Calu3 (cell line): ENCODE measurements at regions not wholly inside any gene's neighbourhood (a gene's known extent, or its start where the extent isn't known, plus 50 kb on each side); places are given as distances from the start of the nearest gene placed in this dataset.

ENCODE experiments used
- BruUV-seq: library from RNA; stranded (reverse); fragments of 400-500 nt; replicated peaks from 2 replicates; lab custom pipeline; 2021; lab: Mats Ljungman, UMichigan
- CTCF ChIA-PET: fragments of 300-600 bp; sonication (Branson Sonifier 250); formaldehyde crosslinking; loops from one replicate; lab custom pipeline; 2022; ENCODE audit warnings: antibody characterized with exemption; lab: Charles Lee
- DNase-seq: peaks from one replicate; pipeline ENCODE4 v3.0.0; 2022
- H3K27ac Mint-ChIP-seq: one replicate; pipeline ENCODE4 v1.8.0; 2022; ENCODE audit warnings: mixed read lengths; ENCODE audit not compliant: unreplicated experiment
- H3K27me3 Mint-ChIP-seq: one replicate; pipeline ENCODE4 v1.8.0; 2022; ENCODE audit warnings: mixed read lengths; ENCODE audit not compliant: unreplicated experiment
- H3K36me3 Mint-ChIP-seq: one replicate; pipeline ENCODE4 v1.8.0; 2022; ENCODE audit warnings: mild to moderate bottlenecking, moderate library complexity, mixed read lengths; ENCODE audit not compliant: insufficient read depth, unreplicated experiment
- H3K4me1 Mint-ChIP-seq: one replicate; pipeline ENCODE4 v1.8.0; 2022; ENCODE audit warnings: mild to moderate bottlenecking, low read depth, mixed read lengths; ENCODE audit not compliant: unreplicated experiment
- H3K4me3 Mint-ChIP-seq: one replicate; pipeline ENCODE4 v1.8.0; 2022; ENCODE audit warnings: mild to moderate bottlenecking, low read depth, moderate library complexity, mixed read lengths; ENCODE audit not compliant: unreplicated experiment
- H3K9me3 Mint-ChIP-seq: one replicate; pipeline ENCODE4 v1.8.0; 2022; ENCODE audit warnings: low read depth, mixed read lengths; ENCODE audit not compliant: unreplicated experiment
- intact Hi-C: fragments of 100-400 bp; cut with micrococcal nuclease; formaldehyde crosslinking; loops from one replicate; pipeline ENCODE4 v1.10.0; 2022; ENCODE audit not compliant: unreplicated experiment
- TF ChIP-seq, protein P1 (sequence below): fragments of 200-600 bp; IDR thresholded peaks from one replicate; pipeline ENCODE4 v1.8.0; 2022; ENCODE audit warnings: antibody characterized with exemption; ENCODE audit not compliant: unreplicated experiment

DNA sequence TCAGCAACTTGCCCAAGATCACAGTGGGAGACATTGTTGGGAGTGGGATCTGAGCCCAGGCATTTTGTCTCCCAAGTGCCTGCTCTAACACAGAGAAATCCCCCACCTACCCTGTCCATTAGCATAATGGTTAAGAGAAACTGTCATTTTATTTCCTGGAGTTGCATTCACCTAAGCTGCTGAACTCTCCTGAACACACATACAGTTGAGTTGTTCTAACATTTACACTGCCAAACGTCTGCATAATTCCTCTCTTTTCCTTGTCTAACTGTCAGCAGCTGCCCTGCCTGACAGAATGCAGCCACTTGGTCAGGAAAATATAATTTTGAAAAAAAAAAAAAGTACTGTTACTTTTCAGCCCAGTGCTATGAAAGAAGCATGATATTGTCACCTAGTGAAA lies 396.3 kb upstream of the PIK3C3 start:
- TF ChIP-seq, protein P1, sequence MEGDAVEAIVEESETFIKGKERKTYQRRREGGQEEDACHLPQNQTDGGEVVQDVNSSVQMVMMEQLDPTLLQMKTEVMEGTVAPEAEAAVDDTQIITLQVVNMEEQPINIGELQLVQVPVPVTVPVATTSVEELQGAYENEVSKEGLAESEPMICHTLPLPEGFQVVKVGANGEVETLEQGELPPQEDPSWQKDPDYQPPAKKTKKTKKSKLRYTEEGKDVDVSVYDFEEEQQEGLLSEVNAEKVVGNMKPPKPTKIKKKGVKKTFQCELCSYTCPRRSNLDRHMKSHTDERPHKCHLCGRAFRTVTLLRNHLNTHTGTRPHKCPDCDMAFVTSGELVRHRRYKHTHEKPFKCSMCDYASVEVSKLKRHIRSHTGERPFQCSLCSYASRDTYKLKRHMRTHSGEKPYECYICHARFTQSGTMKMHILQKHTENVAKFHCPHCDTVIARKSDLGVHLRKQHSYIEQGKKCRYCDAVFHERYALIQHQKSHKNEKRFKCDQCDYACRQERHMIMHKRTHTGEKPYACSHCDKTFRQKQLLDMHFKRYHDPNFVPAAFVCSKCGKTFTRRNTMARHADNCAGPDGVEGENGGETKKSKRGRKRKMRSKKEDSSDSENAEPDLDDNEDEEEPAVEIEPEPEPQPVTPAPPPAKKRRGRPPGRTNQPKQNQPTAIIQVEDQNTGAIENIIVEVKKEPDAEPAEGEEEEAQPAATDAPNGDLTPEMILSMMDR, result no peak
- Mint-ChIP-seq H3K27ac (no peak overlapping the region), H3K4me3 (no peak overlapping the region), H3K36me3 (no peaks in the 10 kb centered on the region), H3K27me3 (peaks cover 12% of the 10 kb centered on the region), H3K4me1 (no peaks in the 10 kb centered on the region), H3K9me3 (peaks cover 4% of the 10 kb centered on the region)
- no peak for DNase-seq
- no TSS peak for BruUV-seq
- CTCF ChIA-PET, result no interaction called here
- intact Hi-C loops, result no loop called here

DNA sequence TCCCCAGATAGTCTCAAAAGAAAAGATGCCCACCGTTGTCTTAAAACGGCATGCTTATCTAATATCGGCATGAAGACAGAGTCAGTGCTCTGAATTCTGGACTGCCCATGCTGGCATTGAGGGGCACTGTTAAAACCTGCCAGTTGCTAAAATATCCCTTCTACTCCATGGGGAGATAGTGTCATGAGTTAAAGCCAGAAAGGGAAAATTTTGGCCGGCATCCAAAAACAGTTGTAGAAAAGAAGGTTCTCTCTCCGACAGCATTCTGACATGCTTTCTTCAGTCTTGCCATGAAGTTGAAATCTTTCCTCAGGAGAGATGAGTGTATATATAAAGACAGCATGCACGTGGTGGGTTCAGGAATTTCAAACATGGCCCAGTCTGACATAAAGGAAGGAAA lies 401.3 kb upstream of the PIK3C3 start:
- H3K4me3 Mint-ChIP-seq, result no peak overlapping the region
- intact Hi-C loops, result no loop called here
- H3K4me1 Mint-ChIP-seq, result no peaks in the 10 kb centered on the region
- no peaks in the 10 kb centered on the region for H3K27me3 Mint-ChIP-seq
- TF ChIP-seq, protein P1, result no peak
- no peaks in the 10 kb centered on the region for H3K36me3 Mint-ChIP-seq
- no TSS peak for BruUV-seq
- CTCF ChIA-PET, result no interaction called here
- H3K27ac Mint-ChIP-seq, result no peak overlapping the region
- peaks cover 14% of the 10 kb centered on the region for H3K9me3 Mint-ChIP-seq
- DNase-seq, result no peak

DNA sequence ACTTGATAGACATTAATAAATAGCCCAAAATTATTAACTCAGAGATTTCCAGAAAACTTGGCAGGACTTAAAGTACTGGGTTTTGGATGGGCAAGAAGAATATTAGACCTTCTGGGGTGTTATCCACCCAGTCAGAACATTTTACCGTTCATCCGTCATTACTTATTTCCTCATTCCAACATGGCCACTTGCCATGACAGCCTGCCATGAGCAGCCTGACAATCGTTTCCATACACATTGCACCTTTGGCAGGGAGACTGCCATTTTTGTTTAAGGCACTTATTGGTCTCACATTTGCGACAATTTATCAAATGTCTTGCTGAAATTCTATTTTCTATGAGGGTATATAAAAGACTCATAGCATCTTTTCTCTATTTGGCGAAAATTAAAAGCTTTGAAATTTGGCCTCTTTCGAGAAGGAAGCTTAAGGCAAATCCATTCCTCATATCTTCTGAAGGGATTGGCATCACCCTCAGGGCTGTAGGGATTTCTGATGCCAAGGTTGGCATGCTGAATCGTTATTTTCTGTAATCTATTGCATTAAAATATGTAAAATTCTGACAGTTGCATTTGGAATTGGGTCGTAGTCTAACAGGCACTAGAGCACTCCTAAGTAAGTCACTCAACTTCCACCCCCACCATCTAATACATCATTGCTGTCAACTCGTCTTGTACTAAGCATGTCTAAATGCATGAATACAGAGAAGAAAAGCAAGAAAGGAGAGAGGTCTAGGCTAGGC lies 406.3 kb upstream of the PIK3C3 start:
- BruUV-seq, result no TSS peak
- Mint-ChIP-seq H3K27me3 (no peaks in the 10 kb centered on the region), H3K9me3 (peaks cover 19% of the 10 kb centered on the region), H3K27ac (no peak overlapping the region), H3K4me3 (no peak overlapping the region), H3K4me1 (no peaks in the 10 kb centered on the region), H3K36me3 (no peaks in the 10 kb centered on the region)
- intact Hi-C loops, result no loop called here
- no peak for DNase-seq
- TF ChIP-seq, protein P1, result no peak
- CTCF ChIA-PET, result no interaction called here

DNA sequence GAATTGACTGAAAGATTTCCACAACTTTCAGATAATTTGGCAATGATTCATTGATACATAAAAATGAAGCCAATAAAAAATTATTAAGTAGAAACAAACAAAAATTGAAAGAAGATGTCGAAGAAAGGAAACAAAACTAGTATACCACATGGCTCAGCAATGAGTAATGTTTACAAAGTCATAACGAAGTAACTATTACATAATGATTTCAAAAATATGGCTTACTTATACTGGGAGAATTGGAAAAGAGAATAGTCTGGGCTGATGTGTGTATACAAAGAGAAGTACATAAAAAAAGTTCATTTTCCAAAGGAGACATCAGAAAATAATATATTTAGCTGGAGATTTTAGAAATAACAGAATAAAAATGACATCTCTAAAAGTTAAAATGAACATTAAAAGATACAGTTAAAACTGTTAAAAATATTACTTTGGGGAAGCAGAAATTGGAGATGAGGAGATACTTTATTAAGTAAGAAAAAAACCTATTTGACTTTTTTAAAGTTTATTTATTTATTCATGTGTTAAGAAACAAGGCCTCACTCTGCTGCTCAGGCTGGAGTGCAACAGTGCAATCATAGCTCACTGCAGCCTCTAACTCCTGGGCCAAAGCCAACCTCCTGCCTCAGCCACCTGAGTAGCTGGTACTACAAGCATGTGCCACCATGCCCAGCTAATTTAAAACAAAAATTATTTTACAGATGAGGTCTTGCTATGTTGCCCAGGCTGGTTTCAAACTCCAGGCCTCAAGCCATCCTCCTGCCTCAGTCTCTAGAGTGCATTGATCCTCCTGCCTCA lies 409.7 kb upstream of the PIK3C3 start:
- BruUV-seq, result no TSS peak
- DNase-seq, result no peak
- intact Hi-C loops, result no loop called here
- Mint-ChIP-seq H3K4me1 (no peaks in the 10 kb centered on the region), H3K4me3 (no peak overlapping the region), H3K27ac (no peak overlapping the region), H3K9me3 (peaks cover 14% of the 10 kb centered on the region), H3K27me3 (no peaks in the 10 kb centered on the region), H3K36me3 (no peaks in the 10 kb centered on the region)
- TF ChIP-seq, protein P1, result no peak
- CTCF ChIA-PET, result no interaction called here
